ENCODE measurements at regions not wholly inside any gene's neighbourhood (a gene's known extent, or its start where the extent isn't known, plus 50 kb on each side); places are given as distances from the start of the nearest gene placed in this dataset.

GRCh38 chr5:135641734-135642487 lies 63.1 kb upstream of the CXCL14 start:
- no peak overlapping the region for H2AFZ ChIP-seq (ENCODE audit: low read length)
- H3K9ac ChIP-seq (ENCODE audit: low read length), result no peak overlapping the region
- no peaks in the 10 kb centered on the region for H3K9me2 ChIP-seq (replicated peaks; ENCODE audit: insufficient read depth, low read length)
- H3F3A ChIP-seq (ENCODE audit: insufficient read depth, low read length), result no peaks in the 10 kb centered on the region
- no peak overlapping the region for H3K27ac ChIP-seq (ENCODE audit: low read length)
- no peaks in the 10 kb centered on the region for H4K20me1 ChIP-seq (ENCODE audit: insufficient read depth, low read length)
- H3K4me3 ChIP-seq (ENCODE audit: low read length), result no peak overlapping the region
- H3K9me3 ChIP-seq (replicated peaks; ENCODE audit: insufficient read depth, low read length), result no peaks in the 10 kb centered on the region
- no peak for TF ChIP-seq CTCF (IDR thresholded peaks at IDR 0.05; ENCODE audit: low read length)
- no peak for TF ChIP-seq EZH2phosphoT487 (IDR thresholded peaks at IDR 0.05; ENCODE audit: low read length)
- TF ChIP-seq EZH2 (optimal IDR thresholded peaks at IDR 0.05; ENCODE audit: low read depth, low read length), result no peak
- H3K36me3 ChIP-seq (replicated peaks; ENCODE audit: insufficient read depth, low read length), result no peaks in the 10 kb centered on the region
- no peak overlapping the region for H3K4me2 ChIP-seq (ENCODE audit: low read depth, low read length)
- DNase-seq, result no peak
- no peaks in the 10 kb centered on the region for H3K79me2 ChIP-seq (ENCODE audit: low read length)
- no peaks in the 10 kb centered on the region for H3K27me3 ChIP-seq (replicated peaks; ENCODE audit: insufficient read depth, low read length)
- no peaks in the 10 kb centered on the region for H3K4me1 ChIP-seq (ENCODE audit: low read length)

- Histone ChIP-seq H3K36me3 (replicated peaks; ENCODE audit: insufficient read depth, low read length) (no peaks in the 10 kb centered on the region), H4K20me1 (ENCODE audit: insufficient read depth, low read length) (no peaks in the 10 kb centered on the region)
Observed at GRCh38 chr5:135641319-135641718, 62.5 kb upstream of the CXCL14 start.

GRCh38 chr5:135635451-135635850 lies 56.7 kb upstream of the CXCL14 start:
- Histone ChIP-seq H3K9me3 (replicated peaks; ENCODE audit: insufficient read depth, low read length) (no peaks in the 10 kb centered on the region), H3K36me3 (replicated peaks; ENCODE audit: insufficient read depth, low read length) (no peaks in the 10 kb centered on the region), H3K9me2 (replicated peaks; ENCODE audit: insufficient read depth, low read length) (no peaks in the 10 kb centered on the region), H3K27me3 (replicated peaks; ENCODE audit: insufficient read depth, low read length) (no peaks in the 10 kb centered on the region), H3K27ac (ENCODE audit: low read length) (no peak overlapping the region), H3K4me1 (ENCODE audit: low read length) (no peaks in the 10 kb centered on the region), H3K4me3 (ENCODE audit: low read length) (no peak overlapping the region), H3K79me2 (ENCODE audit: low read length) (no peaks in the 10 kb centered on the region), H4K20me1 (ENCODE audit: insufficient read depth, low read length) (no peaks in the 10 kb centered on the region), H3F3A (ENCODE audit: insufficient read depth, low read length) (no peaks in the 10 kb centered on the region), H2AFZ (ENCODE audit: low read length) (no peak overlapping the region), H3K9ac (ENCODE audit: low read length) (no peak overlapping the region), H3K4me2 (ENCODE audit: low read depth, low read length) (no peak overlapping the region)
- no peak for TF ChIP-seq EZH2 (optimal IDR thresholded peaks at IDR 0.05; ENCODE audit: low read depth, low read length)
- TF ChIP-seq CTCF (IDR thresholded peaks at IDR 0.05; ENCODE audit: low read length), result no peak
- TF ChIP-seq EZH2phosphoT487 (IDR thresholded peaks at IDR 0.05; ENCODE audit: low read length), result no peak
- no peak for DNase-seq

More at GRCh38 chr5:135641319-135641718, 62.5 kb upstream of the CXCL14 start:
- Histone ChIP-seq H2AFZ (ENCODE audit: low read length) (no peak overlapping the region), H3K4me3 (ENCODE audit: low read length) (no peak overlapping the region), H3K4me2 (ENCODE audit: low read depth, low read length) (no peak overlapping the region), H3K79me2 (ENCODE audit: low read length) (no peaks in the 10 kb centered on the region), H3K27me3 (replicated peaks; ENCODE audit: insufficient read depth, low read length) (no peaks in the 10 kb centered on the region), H3K9ac (ENCODE audit: low read length) (no peak overlapping the region), H3K27ac (ENCODE audit: low read length) (no peak overlapping the region), H3K4me1 (ENCODE audit: low read length) (no peaks in the 10 kb centered on the region), H3F3A (ENCODE audit: insufficient read depth, low read length) (no peaks in the 10 kb centered on the region), H3K9me3 (replicated peaks; ENCODE audit: insufficient read depth, low read length) (no peaks in the 10 kb centered on the region), H3K9me2 (replicated peaks; ENCODE audit: insufficient read depth, low read length) (no peaks in the 10 kb centered on the region)
- DNase-seq, result no peak
- TF ChIP-seq EZH2 (optimal IDR thresholded peaks at IDR 0.05; ENCODE audit: low read depth, low read length) (no peak), CTCF (IDR thresholded peaks at IDR 0.05; ENCODE audit: low read length) (no peak), EZH2phosphoT487 (IDR thresholded peaks at IDR 0.05; ENCODE audit: low read length) (no peak)
